K562 (cell line): ENCODE measurements at regions not wholly inside any gene's neighbourhood (a gene's known extent, or its start where the extent isn't known, plus 50 kb on each side); places are given as distances from the start of the nearest gene placed in this dataset.

Source experiments
- CBX2 ChIP-seq: fragments of 200-600 bp; sonication (generic); IDR thresholded peaks from one replicate; pipeline ENCODE4 v1.6.1; 2012; ENCODE audit warnings: mild to moderate bottlenecking, low read length, inconsistent platforms; ENCODE audit not compliant: insufficient read depth, poor library complexity, severe bottlenecking
- CHCHD3 ChIP-seq: fragments of 250-450 bp; sonication (Bioruptor Pico); IDR thresholded peaks from 2 replicates; pipeline ENCODE4 v2.1.2; 2022; ENCODE audit warnings: mild to moderate bottlenecking
- CREM ChIP-seq: IDR thresholded peaks from 2 replicates; pipeline ENCODE4 v1.6.1; 2014; ENCODE audit warnings: antibody characterized with exemption, low read depth
- GABPB1 ChIP-seq: sonication (generic); formaldehyde crosslinking; IDR thresholded peaks from 2 replicates; pipeline ENCODE4 v1.8.0; 2022; ENCODE audit warnings: mild to moderate bottlenecking, missing genetic modification reagents
- GTF2F1 ChIP-seq: IDR thresholded peaks from 2 replicates; pipeline ENCODE4 v1.6.1; 2011; ENCODE audit warnings: low read depth, low read length, improper control_type of control experiment
- MCM3 ChIP-seq: fragments of 450-650 bp; IDR thresholded peaks from 2 replicates; pipeline ENCODE4 v1.6.1; 2016
- NCOA1 ChIP-seq: fragments of 450-650 bp; IDR thresholded peaks from 2 replicates; pipeline ENCODE4 v1.6.1; 2016; ENCODE audit warnings: low read depth
- PCBP2 ChIP-seq: fragments of 200-400 bp; formaldehyde crosslinking; IDR thresholded peaks from 2 replicates; pipeline ENCODE4 v1.6.1; 2018; ENCODE audit warnings: low read length, low read depth, mild to moderate bottlenecking, moderate library complexity; ENCODE audit not compliant: poor library complexity, severe bottlenecking
- RBM14 ChIP-seq: fragments of 200-400 bp; formaldehyde crosslinking; IDR thresholded peaks from 2 replicates; pipeline ENCODE4 v1.6.1; 2018; ENCODE audit warnings: low read depth, mild to moderate bottlenecking, low read length, moderate library complexity, borderline replicate concordance; ENCODE audit not compliant: insufficient read depth
- RBM34 ChIP-seq: fragments of 200-400 bp; formaldehyde crosslinking; IDR thresholded peaks from 2 replicates; pipeline ENCODE4 v1.6.1; 2018; ENCODE audit warnings: low read length, borderline replicate concordance; ENCODE audit not compliant: insufficient read depth
- RUNX1 ChIP-seq: sonication (generic); IDR thresholded peaks from 2 replicates; pipeline ENCODE4 v1.6.1; 2016; ENCODE audit warnings: antibody characterized with exemption, low read depth
- ZKSCAN1 ChIP-seq: fragments of 150-350 bp; IDR thresholded peaks from 2 replicates; pipeline ENCODE4 v1.6.1; 2016; ENCODE audit warnings: low read depth, low read length
- ZNF778 ChIP-seq: fragments of 450-650 bp; formaldehyde crosslinking; IDR thresholded peaks from 2 replicates; pipeline ENCODE4 v1.4.0; 2020; ENCODE audit warnings: mild to moderate bottlenecking, moderate library complexity
- TF ChIP-seq, protein P1 (sequence below), 2 experiments: fragments of 450-650 bp in 1 of 2; sonication (generic) in 1 of 2; formaldehyde crosslinking in 1 of 2; IDR thresholded peaks in 1 of 2; conservative IDR thresholded peaks in 1 of 2; 2 replicates each; pipeline versions ENCODE4 v1.6.1 to v1.8.1; 2016 to 2023; ENCODE audit warnings: mild to moderate bottlenecking in 2 of 2, moderate library complexity in 2 of 2, inconsistent platforms in 1 of 2, missing genetic modification reagents in 1 of 2
- TF ChIP-seq, protein P2 (sequence below): fragments of 450-650 bp; IDR thresholded peaks from 2 replicates; pipeline ENCODE4 v1.6.1; 2018; ENCODE audit not compliant: partially characterized antibody
- TF ChIP-seq, protein P3 (sequence below): fragments of 250-450 bp; sonication (Bioruptor Pico); IDR thresholded peaks from 2 replicates; pipeline ENCODE4 v1.5.0; 2022; ENCODE audit warnings: mild to moderate bottlenecking
- TF ChIP-seq, protein P4 (sequence below): sonication (generic); formaldehyde crosslinking; IDR thresholded peaks from 2 replicates; pipeline ENCODE4 v1.8.0; 2022; ENCODE audit warnings: mild to moderate bottlenecking, missing genetic modification reagents

DNA sequence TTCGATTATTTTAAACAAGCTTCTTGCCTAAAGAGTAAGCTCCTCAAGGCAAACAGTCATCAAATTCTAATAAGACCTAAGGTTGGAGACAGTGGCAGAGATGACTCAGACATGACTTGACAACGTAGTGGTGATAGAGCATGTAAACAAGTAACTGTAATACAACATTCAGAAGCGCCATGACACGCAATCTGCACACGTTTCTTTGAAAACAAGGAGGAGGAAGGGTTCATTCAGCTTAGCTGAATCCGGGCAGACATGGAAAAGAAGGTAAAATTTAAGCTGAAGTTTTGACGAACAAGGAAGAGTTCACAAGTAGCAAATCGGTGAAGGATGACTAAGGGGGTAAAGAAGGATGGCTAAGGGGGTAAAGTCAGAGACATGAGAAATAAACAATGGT lies 152.4 kb upstream of the ZC3H12C start (continued):
- TF ChIP-seq, protein P1, sequence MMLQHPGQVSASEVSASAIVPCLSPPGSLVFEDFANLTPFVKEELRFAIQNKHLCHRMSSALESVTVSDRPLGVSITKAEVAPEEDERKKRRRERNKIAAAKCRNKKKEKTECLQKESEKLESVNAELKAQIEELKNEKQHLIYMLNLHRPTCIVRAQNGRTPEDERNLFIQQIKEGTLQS (IDR thresholded peaks at IDR 0.05), result peak; percentile 93
- TF ChIP-seq, protein P1 (CRISPR knock-in tag; conservative IDR thresholded peaks at IDR 0.05), result peak; percentile 55; the same call in 1 of the 2 replicates
- TF ChIP-seq CREM, result peak; percentile 80
- no peak for TF ChIP-seq ZNF778
- TF ChIP-seq, protein P2, sequence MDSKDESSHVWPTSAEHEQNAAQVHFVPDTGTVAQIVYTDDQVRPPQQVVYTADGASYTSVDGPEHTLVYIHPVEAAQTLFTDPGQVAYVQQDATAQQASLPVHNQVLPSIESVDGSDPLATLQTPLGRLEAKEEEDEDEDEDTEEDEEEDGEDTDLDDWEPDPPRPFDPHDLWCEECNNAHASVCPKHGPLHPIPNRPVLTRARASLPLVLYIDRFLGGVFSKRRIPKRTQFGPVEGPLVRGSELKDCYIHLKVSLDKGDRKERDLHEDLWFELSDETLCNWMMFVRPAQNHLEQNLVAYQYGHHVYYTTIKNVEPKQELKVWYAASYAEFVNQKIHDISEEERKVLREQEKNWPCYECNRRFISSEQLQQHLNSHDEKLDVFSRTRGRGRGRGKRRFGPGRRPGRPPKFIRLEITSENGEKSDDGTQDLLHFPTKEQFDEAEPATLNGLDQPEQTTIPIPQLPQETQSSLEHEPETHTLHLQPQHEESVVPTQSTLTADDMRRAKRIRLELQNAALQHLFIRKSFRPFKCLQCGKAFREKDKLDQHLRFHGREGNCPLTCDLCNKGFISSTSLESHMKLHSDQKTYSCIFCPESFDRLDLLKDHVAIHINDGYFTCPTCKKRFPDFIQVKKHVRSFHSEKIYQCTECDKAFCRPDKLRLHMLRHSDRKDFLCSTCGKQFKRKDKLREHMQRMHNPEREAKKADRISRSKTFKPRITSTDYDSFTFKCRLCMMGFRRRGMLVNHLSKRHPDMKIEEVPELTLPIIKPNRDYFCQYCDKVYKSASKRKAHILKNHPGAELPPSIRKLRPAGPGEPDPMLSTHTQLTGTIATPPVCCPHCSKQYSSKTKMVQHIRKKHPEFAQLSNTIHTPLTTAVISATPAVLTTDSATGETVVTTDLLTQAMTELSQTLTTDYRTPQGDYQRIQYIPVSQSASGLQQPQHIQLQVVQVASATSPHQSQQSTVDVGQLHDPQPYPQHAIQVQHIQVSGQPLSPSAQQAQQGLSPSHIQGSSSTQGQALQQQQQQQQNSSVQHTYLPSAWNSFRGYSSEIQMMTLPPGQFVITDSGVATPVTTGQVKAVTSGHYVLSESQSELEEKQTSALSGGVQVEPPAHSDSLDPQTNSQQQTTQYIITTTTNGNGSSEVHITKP, result no peak
- no peak for TF ChIP-seq CHCHD3 (CRISPR knock-in tag)
- TF ChIP-seq PCBP2, result no peak
- no peak for TF ChIP-seq RBM14
- TF ChIP-seq GABPB1 (CRISPR knock-in tag), result no peak
- no peak for TF ChIP-seq CBX2
- TF ChIP-seq, protein P3, sequence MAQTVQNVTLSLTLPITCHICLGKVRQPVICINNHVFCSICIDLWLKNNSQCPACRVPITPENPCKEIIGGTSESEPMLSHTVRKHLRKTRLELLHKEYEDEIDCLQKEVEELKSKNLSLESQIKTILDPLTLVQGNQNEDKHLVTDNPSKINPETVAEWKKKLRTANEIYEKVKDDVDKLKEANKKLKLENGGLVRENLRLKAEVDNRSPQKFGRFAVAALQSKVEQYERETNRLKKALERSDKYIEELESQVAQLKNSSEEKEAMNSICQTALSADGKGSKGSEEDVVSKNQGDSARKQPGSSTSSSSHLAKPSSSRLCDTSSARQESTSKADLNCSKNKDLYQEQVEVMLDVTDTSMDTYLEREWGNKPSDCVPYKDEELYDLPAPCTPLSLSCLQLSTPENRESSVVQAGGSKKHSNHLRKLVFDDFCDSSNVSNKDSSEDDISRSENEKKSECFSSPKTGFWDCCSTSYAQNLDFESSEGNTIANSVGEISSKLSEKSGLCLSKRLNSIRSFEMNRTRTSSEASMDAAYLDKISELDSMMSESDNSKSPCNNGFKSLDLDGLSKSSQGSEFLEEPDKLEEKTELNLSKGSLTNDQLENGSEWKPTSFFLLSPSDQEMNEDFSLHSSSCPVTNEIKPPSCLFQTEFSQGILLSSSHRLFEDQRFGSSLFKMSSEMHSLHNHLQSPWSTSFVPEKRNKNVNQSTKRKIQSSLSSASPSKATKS, result no peak
- TF ChIP-seq ZKSCAN1, result no peak
- TF ChIP-seq, protein P4, sequence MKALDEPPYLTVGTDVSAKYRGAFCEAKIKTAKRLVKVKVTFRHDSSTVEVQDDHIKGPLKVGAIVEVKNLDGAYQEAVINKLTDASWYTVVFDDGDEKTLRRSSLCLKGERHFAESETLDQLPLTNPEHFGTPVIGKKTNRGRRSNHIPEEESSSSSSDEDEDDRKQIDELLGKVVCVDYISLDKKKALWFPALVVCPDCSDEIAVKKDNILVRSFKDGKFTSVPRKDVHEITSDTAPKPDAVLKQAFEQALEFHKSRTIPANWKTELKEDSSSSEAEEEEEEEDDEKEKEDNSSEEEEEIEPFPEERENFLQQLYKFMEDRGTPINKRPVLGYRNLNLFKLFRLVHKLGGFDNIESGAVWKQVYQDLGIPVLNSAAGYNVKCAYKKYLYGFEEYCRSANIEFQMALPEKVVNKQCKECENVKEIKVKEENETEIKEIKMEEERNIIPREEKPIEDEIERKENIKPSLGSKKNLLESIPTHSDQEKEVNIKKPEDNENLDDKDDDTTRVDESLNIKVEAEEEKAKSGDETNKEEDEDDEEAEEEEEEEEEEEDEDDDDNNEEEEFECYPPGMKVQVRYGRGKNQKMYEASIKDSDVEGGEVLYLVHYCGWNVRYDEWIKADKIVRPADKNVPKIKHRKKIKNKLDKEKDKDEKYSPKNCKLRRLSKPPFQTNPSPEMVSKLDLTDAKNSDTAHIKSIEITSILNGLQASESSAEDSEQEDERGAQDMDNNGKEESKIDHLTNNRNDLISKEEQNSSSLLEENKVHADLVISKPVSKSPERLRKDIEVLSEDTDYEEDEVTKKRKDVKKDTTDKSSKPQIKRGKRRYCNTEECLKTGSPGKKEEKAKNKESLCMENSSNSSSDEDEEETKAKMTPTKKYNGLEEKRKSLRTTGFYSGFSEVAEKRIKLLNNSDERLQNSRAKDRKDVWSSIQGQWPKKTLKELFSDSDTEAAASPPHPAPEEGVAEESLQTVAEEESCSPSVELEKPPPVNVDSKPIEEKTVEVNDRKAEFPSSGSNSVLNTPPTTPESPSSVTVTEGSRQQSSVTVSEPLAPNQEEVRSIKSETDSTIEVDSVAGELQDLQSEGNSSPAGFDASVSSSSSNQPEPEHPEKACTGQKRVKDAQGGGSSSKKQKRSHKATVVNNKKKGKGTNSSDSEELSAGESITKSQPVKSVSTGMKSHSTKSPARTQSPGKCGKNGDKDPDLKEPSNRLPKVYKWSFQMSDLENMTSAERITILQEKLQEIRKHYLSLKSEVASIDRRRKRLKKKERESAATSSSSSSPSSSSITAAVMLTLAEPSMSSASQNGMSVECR (CRISPR knock-in tag), result no peak
- no peak for TF ChIP-seq RUNX1
- TF ChIP-seq NCOA1, result no peak
- no peak for TF ChIP-seq GTF2F1
- TF ChIP-seq MCM3, result no peak
- no peak for TF ChIP-seq RBM34
